Left renal cortex interstitium (tissue), 4 donors: ENCODE measurements at regions not wholly inside any gene's neighbourhood (a gene's known extent, or its start where the extent isn't known, plus 50 kb on each side); places are given as distances from the start of the nearest gene placed in this dataset.

ENCODE experiments used
- DNase-seq, 4 donors: peaks; one replicate each; pipeline ENCODE4 v3.0.0-alpha.2; 2013; ENCODE audit warnings: low read depth in 4 of 4, low spot score in 2 of 4, missing footprints in 1 of 4

DNA sequence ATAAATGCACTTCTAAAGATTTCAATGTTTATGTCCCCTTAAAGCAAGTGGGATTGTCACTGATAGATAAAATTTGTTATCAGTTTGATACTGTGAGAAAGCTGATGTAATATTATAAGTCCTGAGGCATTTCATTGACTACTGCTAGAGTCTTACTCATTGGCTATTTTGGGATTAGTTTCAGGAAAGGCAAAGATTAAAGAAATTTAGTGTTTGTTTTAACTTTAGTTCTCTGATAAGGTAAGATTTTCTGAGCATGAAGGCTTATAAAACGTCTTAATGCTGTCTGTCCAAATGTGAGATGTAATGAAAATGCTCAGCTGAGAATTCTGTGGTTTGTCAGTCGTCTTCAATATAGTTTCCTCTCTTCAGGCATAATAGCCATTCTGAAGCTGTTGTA is 886.4 kb upstream of the CDH2 start:
- DNase-seq: no peak

DNA sequence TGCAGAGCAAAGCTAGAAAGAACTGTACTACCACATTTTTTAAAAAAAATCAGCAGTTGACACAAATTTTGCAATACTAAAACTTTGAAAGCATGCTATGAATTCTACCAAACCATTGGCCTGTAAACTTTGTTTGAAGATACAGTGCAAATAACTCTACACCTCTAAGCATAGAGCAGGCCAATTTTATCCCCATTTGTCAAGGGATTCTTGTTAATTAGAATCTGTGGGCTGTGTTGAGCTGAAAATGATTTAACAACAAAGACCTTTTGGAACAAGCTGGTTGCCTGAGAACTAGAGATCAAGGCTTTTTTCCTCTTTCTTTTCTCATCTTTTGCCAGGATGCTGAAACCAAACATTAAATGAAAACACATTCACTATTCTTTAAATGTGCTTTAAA is 886.0 kb upstream of the CDH2 start:
- DNase-seq: no peak

DNA sequence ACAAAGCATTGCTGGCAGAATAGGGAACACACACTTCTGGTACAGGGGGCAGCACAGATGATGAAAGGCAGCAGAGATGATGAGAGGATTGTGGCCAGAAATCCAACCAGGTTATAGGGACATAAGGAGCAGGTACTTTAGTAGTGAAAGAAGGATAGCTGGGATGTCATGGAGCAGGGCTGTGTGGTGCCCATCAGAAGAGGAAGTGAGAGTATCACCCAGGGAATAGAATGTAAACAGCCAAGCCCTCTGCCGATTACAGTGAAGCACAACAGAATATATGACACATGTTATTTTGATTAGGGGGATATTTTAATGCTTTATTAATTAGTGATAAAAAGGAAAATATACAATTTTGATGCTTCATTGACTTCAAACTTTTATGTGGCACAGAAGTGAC is 883.4 kb upstream of the CDH2 start:
- DNase-seq: no peak

DNA sequence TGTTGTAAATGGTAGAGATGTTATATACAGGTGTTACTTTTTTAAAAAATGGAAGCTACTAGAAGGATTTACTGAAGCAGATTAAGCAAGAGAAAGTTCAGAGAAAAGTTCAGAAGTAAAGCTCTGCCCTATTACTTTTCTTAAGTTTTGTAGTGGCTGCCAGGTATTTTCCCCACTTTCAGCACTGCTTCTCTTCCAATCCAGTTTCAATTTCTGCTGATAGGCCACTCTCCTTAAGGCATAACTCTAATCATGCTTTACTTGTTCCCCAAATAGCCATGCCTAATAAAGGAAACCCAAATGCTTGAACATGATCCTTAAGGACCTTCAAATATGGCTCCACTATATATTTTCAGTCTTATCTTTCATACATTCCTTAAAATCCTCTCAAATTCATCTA is 880.8 kb upstream of the CDH2 start:
- DNase-seq: no peak

DNA sequence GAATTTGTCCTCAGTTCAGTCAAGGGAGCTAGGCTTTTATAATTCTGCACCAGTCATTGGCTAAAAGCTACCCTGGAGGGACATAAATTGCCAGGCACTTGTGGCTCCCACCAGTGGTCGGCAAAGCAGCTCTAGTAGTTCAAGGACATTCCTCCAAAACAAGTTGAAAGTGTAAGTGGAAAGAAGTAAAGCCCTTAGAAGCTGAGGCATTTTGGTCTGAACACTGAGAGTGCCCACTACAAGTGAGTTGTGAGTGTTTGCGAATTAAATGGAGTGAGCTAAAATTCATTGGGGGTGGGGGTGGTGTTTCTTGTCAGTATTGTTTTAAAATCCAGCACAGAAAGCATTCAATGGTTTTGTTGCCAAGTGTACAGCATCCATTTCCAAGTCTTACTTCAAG is 879.9 kb upstream of the CDH2 start:
- no peak for DNase-seq

DNA sequence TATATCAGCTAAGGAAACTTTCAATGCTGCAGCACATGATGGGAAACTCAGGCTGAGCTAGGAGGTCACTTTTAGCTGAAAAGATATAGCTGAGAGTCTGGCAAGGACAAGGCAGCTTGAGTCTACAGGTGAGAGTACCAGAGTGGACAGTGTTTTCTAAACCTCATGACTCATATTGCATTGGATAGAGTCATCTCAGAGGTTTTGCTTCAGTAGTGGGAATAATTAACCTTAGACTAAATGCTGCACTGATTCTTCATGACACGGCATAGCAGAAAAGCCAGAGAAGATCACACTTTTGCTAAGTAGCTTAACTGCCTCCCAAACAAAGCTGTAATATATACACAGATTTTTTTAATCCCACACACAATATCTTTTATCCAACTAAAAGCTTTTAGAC is 865.0 kb upstream of the CDH2 start:
- no peak for DNase-seq

DNA sequence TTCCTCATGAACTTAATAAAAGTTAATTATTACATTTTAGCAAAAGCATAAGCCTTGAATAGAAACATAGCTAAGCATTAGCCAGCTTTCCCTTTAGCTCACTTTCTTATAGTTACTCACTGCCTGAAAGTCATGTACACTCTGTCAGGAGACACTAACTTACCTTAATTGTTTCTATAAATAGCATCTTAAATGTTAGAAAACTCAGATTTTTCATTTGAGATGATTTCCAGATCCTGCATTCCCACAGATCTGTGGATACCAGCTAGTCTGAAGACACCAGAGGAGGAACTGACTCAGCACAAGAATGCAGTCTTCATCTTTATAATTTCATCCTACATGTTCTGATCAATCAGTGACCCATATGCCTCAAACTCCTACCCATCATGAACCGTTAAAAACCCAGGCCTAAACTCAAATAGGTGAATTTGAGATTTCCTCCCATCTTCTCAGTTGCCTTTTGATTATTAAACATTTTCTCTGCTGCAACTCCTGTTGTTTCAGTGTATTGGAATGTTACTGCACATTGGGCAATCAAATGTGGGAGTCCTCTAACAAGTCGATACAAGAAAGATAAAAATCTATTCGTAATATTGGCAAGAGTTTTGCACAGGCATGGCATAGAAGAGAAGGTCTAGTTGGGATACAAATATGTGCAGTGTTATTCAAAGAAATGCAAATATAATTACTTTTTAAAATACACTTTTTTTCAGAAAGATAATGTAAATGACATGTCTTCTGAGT is 857.4 kb upstream of the CDH2 start:
- DNase-seq: no peak

DNA sequence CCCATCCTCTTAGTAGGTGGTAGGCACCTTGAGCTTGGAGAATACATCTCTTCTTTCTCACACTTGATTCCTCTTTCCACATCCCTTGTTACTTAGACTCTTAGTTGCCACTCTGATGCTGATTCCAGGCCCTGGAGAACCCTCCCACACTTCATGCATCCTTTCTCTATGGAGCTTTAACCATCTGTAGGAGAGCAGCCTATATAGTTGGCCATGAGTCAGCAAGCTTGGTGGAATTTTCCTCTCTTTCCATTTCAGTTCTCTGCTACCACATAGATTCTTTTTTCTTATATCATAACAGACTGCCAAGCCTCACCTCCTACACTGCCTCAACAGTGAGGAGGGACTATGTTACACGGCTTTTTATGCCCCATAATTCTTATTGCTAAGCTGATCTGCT is 851.6 kb upstream of the CDH2 start:
- no peak for DNase-seq

DNA sequence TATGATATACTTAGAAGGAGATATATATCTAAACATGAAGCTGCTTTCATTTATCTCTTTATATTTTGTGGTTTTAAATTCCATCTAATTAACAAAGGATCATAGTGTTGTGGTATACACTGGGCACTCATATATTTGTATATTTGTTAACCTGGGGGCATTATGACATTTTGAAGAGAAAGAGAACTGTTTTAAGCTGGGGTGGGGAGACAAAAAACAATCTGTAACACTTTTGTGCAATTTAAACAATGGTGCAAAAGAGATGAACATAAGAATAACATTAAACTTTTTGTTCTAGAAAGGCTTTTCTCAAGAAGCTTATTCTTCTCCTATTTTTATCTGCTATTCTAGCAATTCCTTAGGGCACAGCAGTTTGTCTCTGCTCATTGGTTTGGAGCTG is 842.0 kb upstream of the CDH2 start:
- no peak for DNase-seq

DNA sequence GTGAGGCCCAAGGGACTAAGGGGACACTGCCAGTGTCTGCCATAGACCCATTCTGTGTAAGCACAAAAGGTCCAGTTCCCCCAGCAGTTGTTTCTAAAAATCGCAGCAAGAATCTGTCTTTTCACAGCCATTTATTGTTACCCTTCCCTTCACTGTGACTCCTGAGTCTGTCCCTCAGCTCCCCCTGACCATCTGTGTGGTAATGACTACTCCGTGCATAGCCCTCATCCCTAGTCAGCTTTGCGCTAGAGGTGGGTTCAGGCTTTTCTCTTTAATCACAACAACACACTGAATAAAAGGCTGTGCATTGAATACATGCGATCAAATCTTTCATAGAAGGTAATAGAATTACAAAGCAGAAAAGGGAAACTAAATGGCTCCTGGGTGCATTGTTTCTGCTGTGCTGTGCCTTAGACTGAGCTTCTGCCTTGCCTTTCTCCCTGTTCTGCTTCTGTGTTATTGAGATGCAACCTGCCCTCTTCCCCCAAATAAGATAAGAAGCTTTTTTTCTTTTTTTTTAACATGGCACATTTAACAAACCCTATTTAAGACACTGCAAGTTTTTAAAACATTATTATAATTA is 836.0 kb upstream of the CDH2 start:
- DNase-seq: no peak

DNA sequence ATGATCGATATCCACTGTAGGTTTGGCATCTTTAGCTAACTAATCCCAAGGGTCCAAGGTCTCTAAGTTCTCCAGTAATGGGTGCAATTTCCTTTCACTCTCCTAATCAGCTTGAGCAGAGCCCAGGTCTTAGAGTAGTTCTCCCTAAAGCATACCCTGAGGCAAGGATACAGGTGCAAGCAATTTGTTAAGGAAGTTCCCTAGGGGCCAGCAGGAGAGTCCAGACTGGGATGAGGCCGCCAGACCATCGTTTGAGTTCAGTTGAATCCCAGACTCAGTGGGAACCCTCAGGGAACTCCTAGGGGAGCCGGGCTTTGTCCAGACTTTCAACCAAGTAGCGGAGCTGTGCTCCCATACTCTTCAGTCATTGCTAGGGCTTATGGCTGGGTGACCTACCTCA is 835.4 kb upstream of the CDH2 start:
- no peak for DNase-seq

DNA sequence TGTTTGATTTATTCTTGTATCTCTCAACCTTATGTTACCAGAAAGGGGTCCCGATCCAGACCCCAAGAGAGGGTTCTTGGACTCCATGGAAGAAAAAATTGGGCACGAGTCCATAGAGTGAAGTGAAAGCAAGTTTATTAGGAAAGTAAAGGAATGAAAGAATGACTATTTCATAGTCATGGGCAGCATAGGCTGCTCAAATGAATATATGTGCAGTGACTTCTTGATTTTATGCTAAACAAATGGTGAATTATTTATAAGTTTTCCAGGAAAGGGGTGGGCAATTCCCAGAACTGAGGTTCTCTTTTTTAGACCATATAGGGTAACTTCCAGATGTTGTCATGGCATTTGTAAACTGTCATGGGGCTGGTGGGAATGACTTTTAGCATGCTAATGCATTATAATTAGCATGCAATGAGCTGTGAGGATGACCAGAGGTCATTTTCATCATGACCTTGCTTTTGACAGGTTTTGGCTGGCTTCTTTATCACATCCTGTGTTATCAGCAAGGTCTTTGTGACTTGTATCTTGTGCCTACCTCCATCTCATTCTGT is 832.4 kb upstream of the CDH2 start:
- DNase-seq: no peak

DNA sequence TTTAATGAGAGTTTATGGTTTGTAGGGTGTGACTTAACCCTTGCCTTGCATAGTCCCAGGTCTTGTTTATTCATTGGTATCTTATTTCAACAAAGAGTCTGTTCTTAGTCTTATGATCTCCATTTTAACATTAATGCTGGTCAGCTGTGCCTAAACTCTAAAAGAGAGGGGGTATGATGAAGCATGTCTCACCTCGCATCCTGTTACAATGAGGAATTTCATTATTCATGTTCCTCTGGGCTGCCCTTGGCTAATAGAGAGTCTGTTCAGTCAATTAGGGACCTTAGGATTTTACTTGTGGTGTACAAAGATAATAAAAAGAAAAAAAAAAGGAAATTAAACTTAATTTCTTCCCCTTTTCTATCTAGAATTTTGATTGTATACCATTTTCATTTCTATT is 831.9 kb upstream of the CDH2 start:
- no peak for DNase-seq

DNA sequence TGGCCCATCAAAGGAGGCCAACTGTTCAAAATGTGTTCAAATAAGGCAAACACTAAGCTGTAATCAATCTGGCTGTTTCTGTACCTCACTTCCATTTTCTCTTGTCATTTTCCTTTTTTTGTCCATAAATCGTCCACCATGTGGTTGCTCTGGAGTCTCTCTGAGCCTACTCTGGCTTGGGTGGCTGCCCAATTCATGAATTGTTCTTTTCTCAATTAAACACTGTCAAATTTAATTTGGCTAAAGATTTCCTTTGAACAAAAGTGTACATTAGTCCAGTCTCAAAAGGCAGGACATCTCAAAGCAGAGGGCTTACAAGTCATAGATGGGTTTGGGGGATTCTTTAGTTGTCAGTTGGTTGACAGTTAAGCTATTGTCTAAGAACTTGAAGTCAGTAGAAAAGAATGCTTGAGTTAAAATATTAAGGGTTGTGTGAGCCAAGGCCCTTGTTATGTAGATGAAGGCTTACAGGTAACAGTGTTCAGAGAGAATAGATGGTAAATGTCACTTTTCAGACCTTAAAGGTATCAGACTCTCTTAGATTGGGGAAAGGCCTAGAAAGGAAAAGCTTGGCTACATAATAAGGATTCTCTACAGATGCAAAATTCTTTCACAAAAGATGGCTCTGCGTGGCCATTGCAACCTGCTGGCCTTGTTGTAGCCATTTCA is 831.2 kb upstream of the CDH2 start:
- DNase-seq: no peak

DNA sequence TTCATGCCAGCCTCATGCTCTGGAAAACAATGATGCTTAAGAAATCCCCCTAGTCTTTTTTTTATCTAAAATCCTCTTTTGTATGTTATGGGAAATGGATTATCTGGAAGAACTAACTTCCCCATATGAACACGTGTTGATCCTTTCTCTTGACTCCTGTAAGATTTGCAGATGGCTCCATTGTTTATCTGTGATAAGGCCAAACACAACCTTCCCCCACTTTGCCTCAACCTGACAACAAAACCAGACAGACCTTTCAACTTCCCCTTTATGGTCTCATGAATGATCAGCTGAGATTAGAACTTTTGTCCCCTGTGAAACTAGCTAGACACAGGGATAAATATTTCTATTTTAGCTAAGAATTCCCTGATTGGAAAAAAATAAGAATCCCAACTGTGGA is 828.0 kb upstream of the CDH2 start:
- DNase-seq: no peak

DNA sequence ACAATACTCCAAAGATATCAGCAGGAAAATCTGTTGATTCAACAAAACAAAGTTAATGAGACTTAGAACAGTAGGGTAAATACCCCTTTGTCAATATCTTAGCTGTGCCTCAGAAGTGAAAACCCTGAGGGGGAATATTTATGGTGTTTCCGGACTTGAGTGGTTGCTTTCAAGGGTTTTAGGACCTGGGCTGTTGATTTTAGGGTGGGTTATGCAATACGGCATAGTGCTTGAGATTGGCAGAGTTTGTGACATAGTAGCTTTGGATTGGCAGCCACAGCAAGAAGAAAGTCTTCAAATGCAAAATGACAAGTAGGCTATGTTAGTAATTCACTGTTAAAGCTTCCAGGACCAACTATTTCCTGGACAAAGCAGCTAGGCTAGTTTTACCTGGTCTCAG is 826.3 kb upstream of the CDH2 start:
- no peak for DNase-seq

DNA sequence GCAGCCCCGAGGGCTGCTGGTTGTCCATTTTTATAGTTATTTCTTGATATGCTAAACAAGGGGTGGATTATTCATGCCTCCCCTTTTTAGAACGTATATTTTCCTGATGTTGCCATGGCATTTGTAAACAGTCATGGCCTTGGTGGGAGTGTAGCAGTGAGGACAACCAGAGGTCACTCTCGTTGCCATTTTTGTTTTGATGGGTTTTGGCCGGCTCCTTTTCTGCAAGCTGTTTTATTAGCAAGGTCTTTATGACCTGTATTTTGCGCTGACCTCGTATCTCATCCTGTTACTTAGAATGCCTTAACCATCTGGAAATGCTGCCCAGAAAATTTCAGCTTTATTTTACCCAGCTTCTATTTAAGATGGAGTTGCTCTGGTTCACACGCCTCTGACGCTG is 825.8 kb upstream of the CDH2 start:
- peak in 1 of 4 donors; percentile 21 for DNase-seq

DNA sequence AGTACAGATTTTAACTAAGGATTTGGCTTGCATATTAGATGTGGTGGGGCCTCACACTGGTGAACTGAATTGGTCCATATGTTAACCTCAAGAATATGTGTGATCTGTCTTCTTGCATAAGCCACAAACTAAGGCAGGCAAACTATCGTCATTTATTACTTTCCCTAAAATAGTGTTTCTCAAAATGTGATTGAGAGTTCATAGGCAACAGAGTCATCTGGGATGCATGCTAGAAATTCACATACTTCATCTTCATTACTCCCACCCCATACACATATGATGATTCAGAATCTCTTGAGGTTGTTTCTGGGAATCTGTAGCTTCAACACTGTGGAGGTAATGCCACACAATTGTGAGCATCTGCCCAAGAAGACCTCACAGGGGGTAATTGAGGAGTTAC is 822.8 kb upstream of the CDH2 start:
- DNase-seq: no peak

DNA sequence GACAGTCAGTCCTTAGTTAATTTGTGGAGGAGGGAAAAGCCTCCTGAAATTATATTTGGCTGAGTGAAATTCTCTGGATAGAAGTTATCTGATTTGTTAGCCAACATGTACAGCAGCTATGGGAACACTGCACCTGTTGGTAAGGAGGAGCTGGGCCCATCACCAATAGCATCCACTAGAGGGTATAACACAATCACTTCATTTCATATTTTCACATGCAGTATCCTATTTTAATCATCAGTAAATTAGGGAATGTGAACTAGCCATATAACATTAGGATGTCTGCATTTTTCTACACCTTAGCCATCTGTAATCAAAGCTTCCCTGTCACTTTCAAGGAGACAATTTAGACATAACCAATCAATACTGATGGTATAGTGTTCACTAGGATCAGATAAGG is 818.4 kb upstream of the CDH2 start:
- DNase-seq: no peak

DNA sequence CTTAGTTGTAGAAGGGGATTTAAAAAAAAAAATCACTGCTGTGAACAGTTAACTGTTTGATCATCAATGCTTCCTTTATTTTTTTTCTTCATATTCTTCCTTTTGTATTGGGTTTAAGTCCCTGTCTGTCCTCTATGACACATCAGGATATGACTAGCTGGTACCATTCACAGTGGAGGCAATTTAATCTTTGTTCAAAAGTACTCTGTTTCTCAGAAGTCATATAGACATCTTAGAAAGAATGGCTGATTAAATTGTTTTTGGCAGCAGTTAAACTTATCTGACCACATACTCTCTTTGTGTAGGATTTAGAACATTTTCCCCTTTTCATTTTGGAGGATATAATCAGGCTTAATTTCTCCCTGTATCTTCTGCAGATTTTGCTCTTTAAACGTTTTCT is 807.8 kb upstream of the CDH2 start:
- DNase-seq: no peak

DNA sequence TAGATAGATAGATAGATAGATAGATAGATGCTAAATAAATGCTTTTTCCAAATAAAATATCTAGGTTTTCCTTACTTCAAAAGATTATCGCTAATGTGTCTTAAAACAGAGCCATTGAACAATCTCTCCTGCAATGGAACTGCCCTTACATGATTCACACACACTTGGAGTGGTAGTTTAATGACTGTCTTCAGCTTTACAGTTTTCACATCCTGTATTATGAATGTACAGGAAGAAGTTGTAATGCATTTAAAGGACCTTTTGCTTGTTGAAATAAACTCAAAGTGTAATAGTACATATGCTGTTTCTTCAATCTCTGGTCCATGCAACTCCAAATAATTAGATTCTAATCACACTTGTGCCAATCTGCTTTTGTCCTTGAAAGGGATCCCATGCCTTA is 797.6 kb upstream of the CDH2 start:
- DNase-seq: no peak

DNA sequence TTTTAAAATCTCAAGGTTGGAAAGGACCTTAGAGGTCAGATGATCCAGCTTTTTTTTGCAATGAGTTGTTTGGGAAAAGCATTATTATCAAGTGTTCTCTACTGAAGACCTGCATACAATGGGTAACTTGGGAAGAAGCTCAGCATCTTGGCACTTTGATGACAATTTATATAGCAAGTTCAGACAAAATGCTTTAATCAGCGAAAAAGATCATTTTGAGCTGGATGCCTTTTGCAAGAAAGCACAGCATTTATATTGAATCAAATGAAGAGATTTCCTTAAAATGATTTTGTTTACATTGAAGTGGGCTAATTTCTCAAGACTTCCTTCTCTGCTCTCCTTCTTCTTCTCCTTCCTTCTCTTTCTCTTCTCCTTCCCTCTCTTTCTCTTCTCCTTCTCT is 796.4 kb upstream of the CDH2 start:
- no peak for DNase-seq
